Mucosa of descending colon (tissue), 3 donors: ENCODE measurements at regions not wholly inside any gene's neighbourhood (a gene's known extent, or its start where the extent isn't known, plus 50 kb on each side); places are given as distances from the start of the nearest gene placed in this dataset.

Source experiments
- ATAC-seq: fragments of 200-7000 bp; cut with Tn5 transposase; one replicate; pipeline ENCODE4 v1.9.1; 2020; ENCODE audit warnings: mild to moderate bottlenecking, moderate library complexity
- DNase-seq, 3 donors: peaks; one replicate each; pipeline ENCODE4 v3.0.0-alpha.2; 2020
- H3K36me3 ChIP-seq: fragments of 200-600 bp; one replicate; pipeline ENCODE4 v1.8.0; 2021; ENCODE audit warnings: low read depth, mild to moderate bottlenecking
- H3K4me1 ChIP-seq: fragments of 200-600 bp; one replicate; pipeline ENCODE4 v1.8.0; 2021; ENCODE audit warnings: low read depth, mild to moderate bottlenecking
- H3K4me3 ChIP-seq: fragments of 200-600 bp; one replicate; pipeline ENCODE4 v1.8.0; 2021; ENCODE audit warnings: mild to moderate bottlenecking
- H3K9me3 ChIP-seq: fragments of 200-600 bp; one replicate; pipeline ENCODE4 v1.8.0; 2021; ENCODE audit warnings: mild to moderate bottlenecking
- intact Hi-C, 2 donors: fragments of 100-400 bp; cut with DNase I in 1 of 2; cut with micrococcal nuclease in 1 of 2; formaldehyde crosslinking; loops; one replicate each; pipeline versions ENCODE4 v1.11.0 to v1.11.1; 2022; cut with DNase I, micrococcal nuclease
- TF ChIP-seq, protein P1 (sequence below): fragments of 200-600 bp; IDR thresholded peaks from one replicate; pipeline ENCODE4 v1.8.0; 2022; ENCODE audit warnings: antibody characterized with exemption, mild to moderate bottlenecking
- donor health status: DM: no; HTN: no; CAD: no; lungs with moderate emphysema.
- donor health status: DM: no; HTN: no; CAD: no.
- donor health status: DM: no; HTN: yes; CAD: no.

DNA sequence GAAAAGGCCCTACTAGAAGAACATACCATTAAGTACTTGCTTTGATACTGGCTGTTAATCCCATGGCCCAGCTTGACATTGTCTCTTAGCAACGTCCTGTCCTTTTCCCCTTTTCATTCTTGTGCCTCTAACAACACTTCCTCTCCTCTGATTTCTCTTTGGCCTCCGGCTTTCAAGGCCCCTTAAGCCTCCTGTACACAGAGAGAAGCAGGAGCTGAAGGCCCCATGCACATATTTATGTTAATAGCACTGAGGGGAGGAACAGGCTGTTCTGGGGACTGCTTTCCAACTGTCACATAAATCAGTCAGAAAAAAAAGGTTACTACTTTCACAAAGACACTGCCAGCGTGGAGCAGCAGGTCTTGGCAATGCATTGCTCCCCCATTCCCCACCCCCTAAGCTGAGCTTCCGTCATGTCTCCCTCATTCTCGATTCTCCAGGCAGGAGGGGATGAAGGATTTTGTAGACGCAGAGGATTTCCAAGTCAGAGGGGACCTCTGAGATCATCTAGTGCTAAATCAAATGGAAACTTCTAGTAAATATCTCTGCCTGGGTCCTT, 257.4 kb upstream of the ADAMTS9 start:
- Histone ChIP-seq H3K9me3 (no peaks in the 10 kb centered on the region), H3K36me3 (no peaks in the 10 kb centered on the region), H3K4me3 (no peak overlapping the region), H3K4me1 (no peaks in the 10 kb centered on the region)
- intact Hi-C loops = no loop called here
- no peak for DNase-seq
- ATAC-seq = peak; percentile 22
- TF ChIP-seq, protein P1, sequence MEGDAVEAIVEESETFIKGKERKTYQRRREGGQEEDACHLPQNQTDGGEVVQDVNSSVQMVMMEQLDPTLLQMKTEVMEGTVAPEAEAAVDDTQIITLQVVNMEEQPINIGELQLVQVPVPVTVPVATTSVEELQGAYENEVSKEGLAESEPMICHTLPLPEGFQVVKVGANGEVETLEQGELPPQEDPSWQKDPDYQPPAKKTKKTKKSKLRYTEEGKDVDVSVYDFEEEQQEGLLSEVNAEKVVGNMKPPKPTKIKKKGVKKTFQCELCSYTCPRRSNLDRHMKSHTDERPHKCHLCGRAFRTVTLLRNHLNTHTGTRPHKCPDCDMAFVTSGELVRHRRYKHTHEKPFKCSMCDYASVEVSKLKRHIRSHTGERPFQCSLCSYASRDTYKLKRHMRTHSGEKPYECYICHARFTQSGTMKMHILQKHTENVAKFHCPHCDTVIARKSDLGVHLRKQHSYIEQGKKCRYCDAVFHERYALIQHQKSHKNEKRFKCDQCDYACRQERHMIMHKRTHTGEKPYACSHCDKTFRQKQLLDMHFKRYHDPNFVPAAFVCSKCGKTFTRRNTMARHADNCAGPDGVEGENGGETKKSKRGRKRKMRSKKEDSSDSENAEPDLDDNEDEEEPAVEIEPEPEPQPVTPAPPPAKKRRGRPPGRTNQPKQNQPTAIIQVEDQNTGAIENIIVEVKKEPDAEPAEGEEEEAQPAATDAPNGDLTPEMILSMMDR = no peak

- intact Hi-C loops = no loop called here
- no peak for DNase-seq
- ATAC-seq = no peak
- Histone ChIP-seq H3K9me3 (no peaks in the 10 kb centered on the region), H3K36me3 (no peaks in the 10 kb centered on the region), H3K4me1 (no peaks in the 10 kb centered on the region), H3K4me3 (no peak overlapping the region)
- TF ChIP-seq, protein P1 = no peak
Measured at GRCh38 chr3:64943866-64944265, 256.1 kb upstream of the ADAMTS9 start.

DNA sequence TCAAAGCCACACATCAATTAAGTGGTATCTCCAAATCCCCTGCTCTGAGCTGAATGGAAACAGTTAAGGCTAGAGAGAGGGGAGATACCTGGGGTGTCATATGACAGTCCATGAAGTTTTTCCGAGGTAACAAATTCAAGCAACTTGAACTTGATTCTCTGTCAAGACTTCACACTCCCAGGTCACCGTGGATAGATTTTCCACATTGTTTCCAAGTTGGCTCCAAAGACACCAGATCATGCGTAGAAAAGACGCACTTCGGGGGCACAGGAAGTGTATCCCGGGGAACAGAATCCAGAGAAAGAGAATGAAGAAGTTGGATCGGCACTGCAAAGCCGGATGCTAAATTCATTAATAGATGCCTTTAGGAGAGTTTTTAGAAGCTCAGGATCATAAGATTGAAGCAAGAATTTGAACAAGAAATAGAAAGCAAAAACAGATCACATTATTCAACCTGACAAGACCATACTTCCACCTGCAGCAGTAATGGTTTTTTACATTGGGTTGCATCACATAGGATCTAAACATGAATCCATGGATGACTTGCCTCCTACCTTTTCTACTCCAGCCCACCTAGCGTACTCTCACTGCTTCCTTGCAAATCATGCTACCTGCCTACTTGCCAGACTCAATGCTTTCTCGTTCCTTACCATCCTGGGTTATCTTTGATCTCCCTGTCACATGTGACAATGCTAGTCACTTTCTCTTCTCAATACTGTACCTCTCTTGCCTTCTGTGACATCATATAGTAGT, 253.0 kb upstream of the ADAMTS9 start:
- Histone ChIP-seq H3K36me3 (no peaks in the 10 kb centered on the region), H3K9me3 (no peaks in the 10 kb centered on the region), H3K4me3 (no peak overlapping the region), H3K4me1 (no peaks in the 10 kb centered on the region)
- intact Hi-C loops = no loop called here
- DNase-seq (no peak), ATAC-seq (no peak)
- TF ChIP-seq, protein P1 = no peak

- intact Hi-C loops = no loop called here
- no peak overlapping the region for H3K4me3 ChIP-seq
- ATAC-seq (peak; percentile 79), DNase-seq (peak in 2 of 3 donors; percentile 29 to 30)
- TF ChIP-seq, protein P1 = no peak
- no peaks in the 10 kb centered on the region for H3K4me1 ChIP-seq
- H3K36me3 ChIP-seq = no peaks in the 10 kb centered on the region
- no peaks in the 10 kb centered on the region for H3K9me3 ChIP-seq
Measured at GRCh38 chr3:64939747-64940450, 252.1 kb upstream of the ADAMTS9 start.

- Histone ChIP-seq H3K36me3 (no peaks in the 10 kb centered on the region), H3K9me3 (no peaks in the 10 kb centered on the region), H3K4me3 (no peak overlapping the region), H3K4me1 (no peaks in the 10 kb centered on the region)
- ATAC-seq (no peak), DNase-seq (no peak)
- TF ChIP-seq, protein P1 = no peak
- intact Hi-C loops = no loop called here
Measured at GRCh38 chr3:64939309-64939708, 251.5 kb upstream of the ADAMTS9 start.
